ENCODE measurements at regions not wholly inside any gene's neighbourhood (a gene's known extent, or its start where the extent isn't known, plus 50 kb on each side); places are given as distances from the start of the nearest gene placed in this dataset.
"Not testable (repeated sequence)": the region's sequence is repeated elsewhere in the genome, so short reads cannot be mapped to it uniquely, and the experiment has no call there.

- no peak for DNase-seq (ENCODE audit: low read depth, low spot score)
Measured at GRCh38 chr9:82116556-82116955, 128.0 kb downstream of the SPATA31D1 start.

DNA sequence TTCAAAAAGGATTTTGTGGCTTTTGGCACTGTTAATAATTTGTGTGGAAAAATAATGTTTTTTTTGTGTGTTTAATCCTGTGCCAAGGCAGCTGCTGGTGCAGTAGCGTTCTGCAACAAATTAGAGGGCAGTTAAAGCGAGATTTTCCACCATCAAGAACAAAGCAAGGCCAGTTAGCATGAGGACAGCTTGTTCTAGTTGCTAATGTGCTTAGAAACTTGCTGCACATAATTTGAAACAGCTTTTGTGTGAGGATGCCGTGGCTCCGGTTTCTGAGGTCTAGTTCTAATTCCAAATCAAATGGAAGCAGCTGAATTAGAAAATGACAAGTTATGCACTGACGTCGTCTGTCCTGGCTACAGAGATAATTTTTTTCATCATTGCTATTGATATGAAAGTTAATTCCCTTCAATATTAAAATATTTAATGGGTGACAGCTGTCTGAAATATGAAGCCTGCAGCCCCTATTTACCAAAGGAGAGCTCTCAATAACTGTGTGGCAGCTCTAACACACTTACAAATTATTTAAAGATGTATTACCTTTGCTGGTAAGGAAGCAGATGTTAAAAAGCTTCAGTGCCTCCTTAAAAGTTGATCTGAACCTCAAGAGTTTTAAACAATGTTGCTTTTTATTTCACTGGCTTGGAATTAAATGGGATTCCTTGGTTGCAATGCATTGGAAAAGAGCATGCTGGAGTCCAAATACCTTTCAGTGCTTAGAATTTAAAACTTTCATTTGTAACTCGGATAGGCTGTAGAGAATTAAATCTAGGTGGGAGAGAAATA, 128.6 kb downstream of the SPATA31D1 start:
- DNase-seq (ENCODE audit: low read depth, low spot score) = no peak

DNA sequence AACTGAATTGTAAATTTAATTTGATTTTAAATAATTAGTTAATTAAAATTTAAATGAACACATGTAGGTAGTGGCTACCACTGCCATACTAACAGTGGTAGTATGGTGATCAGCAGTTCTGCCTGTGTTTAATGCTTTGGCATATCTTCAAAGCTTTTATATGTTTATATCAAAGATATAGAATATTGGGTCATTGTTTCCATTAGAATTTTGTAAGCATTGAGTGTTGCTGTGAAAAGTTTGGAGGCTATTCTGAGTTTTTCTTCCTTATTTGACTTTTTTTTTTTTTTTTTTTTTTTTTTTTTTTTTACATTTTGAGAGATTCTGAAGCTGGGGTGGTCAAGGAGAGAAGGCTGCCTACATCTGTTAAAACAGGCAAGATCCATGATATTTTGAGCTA, 134.2 kb downstream of the SPATA31D1 start:
- no peak for DNase-seq (ENCODE audit: low read depth, low spot score)

DNA sequence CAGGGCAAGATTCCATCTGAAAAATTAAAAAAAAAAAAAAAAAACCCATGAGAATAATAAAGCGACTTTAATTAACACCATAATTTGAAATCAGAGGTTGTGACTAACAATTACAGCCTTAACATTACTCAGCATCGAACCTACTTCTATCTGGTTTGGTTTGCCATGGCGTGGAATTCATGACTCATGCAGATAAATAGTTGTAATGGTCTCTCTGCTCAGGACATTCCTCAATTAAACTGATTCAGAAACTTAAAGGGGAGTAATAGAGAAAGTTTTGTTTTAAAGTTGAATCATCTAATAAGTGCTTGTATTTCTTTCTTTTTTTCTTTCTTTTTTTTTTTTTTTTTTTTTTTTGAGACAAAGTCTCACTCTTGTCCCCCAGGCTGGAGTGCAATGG, 135.5 kb downstream of the SPATA31D1 start:
- no peak for DNase-seq (ENCODE audit: low read depth, low spot score)

GRCh38 chr9:82126256-82126655, 137.7 kb downstream of the SPATA31D1 start:
- DNase-seq (ENCODE audit: low read depth, low spot score) = no peak

DNA sequence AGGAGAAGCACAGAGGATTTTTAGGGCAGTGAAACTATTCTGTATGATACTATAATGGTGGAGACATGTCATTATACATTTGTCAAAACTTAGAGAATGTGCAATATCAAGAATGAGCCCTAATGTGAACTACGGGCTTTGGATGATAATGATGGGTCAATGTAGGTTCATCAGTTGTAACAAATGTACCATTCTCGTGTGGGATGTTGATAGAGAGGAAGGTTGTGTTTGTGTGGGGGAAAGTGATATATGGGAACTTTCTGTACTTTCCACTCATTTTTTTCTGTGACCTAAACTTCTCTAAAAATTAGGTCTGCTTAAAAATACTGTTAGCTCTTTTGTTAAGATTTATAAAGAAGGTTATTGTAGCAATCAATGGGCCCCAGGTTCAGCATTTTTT, 138.9 kb downstream of the SPATA31D1 start:
- no peak for DNase-seq (ENCODE audit: low read depth, low spot score)

DNA sequence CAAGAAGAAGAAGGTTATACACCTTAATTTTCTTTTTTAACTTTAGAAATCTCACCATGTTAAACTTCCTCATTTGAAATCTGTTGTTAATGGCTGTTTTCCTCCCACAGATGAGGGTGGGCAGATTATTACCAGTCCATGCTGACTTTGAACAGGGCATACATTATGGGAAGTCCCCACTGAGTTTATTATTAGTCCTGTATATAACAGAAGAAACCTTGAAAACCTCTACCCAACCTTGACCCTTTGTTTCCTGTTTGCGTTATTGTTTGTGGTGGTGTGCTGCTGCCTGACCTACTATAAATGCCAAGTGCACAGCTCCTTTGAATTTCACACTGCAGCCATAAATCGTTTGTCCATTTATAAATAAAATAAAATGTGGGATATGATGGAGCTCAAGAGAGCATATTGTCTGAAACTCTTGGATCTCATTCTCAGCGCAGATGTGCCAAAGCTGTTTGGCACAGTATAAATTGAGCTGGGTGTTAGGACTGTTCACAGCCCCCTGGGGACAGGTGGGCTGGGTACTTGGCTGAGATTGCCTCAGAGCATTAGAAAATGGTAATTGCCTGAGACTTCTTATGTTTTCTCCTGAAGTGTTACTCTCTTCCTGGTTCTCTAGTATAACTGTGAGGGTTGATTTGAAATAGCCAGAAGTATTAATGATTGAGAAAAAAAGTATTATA, 139.6 kb downstream of the SPATA31D1 start:
- no peak for DNase-seq (ENCODE audit: low read depth, low spot score)

- no peak for DNase-seq (ENCODE audit: low read depth, low spot score)
Measured at GRCh38 chr9:82129708-82130107, 141.1 kb downstream of the SPATA31D1 start.

DNA sequence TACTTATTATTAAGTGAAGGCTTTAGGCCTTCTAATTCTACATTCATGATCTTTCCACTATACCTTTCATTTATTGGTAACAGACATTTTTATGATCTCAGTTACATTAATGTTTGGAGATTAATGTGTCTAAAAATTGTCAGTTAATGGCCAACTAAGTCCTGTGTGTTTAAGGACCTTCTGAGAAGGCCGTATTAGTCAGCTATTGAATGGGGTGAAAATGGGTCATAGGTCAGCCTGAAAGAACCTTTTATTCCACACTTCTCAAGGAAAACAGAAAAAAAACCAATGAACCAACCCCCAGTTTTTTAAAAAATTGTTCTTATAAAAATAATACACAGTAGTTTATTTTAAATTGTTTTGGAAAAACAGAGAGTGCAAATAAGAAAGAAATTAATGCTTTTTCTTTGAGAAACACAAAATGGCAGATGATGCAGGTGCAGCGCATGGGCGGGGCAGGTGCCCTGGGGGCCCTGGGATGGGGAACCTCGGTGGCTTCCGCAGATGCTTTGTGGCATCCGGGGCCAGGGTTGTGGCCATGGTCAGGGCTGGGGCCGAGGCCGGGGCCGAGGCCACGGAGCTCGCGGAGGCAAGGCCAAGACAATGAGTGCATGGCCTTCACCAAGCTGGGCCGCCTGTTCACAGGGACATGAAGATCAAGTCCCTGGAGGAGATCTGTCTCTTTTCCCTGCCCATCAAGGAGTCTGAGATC, 141.9 kb downstream of the SPATA31D1 start:
- no peak for DNase-seq (ENCODE audit: low read depth, low spot score)

GRCh38 chr9:82131072-82131471, 142.5 kb downstream of the SPATA31D1 start:
- no peak for DNase-seq (ENCODE audit: low read depth, low spot score)

DNA sequence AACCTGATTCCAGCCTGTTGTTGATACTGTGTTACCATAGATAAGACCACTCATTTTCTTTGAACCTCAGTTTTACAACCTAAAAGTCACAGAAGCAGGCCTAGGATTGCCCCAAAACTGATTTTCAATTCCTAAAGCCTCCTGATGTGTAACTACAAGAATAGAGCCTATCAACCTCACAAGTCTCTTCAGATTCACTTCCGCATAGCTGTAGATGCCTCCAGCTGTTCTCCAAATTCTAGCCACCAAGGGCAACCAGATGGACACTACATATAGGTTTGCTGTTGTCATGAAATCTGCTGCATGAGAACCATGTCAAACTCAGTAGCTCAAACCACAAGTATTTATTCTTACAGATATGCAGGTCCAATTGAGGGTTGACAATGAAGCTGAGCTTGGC, 143.5 kb downstream of the SPATA31D1 start:
- no peak for DNase-seq (ENCODE audit: low read depth, low spot score)

- no peak for DNase-seq (ENCODE audit: low read depth, low spot score)
Measured at GRCh38 chr9:82134010-82134409, 145.4 kb downstream of the SPATA31D1 start.

DNA sequence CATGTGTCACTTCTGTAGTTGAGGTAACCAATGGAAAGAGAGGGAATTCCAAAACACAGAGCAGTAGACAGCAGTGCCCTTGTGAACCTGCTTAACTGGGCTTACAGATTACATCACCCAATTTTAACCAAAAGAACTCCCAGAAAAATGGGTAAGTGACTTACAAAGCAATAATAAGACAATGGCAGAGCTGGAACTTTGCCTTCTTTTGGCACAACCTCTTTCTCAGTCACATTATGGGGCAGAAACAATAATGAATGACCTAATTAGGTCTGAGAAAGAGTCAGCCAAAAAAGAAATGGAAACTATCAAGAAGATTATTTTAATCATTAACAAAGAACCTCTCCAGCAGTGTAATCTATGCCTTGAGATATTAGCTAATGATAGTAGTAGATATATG, 146.5 kb downstream of the SPATA31D1 start:
- no peak for DNase-seq (ENCODE audit: low read depth, low spot score)

GRCh38 chr9:82138081-82138480, 149.5 kb downstream of the SPATA31D1 start:
- DNase-seq (ENCODE audit: low read depth, low spot score) = not testable (repeated sequence)

- no peak for DNase-seq (ENCODE audit: low read depth, low spot score)
Measured at GRCh38 chr9:82140471-82140870, 151.9 kb downstream of the SPATA31D1 start.

- no peak for DNase-seq (ENCODE audit: low read depth, low spot score)
Measured at GRCh38 chr9:82144803-82145202, 156.2 kb downstream of the SPATA31D1 start.

- no peak for DNase-seq (ENCODE audit: low read depth, low spot score)
Measured at GRCh38 chr9:82146677-82147076, 158.1 kb downstream of the SPATA31D1 start.

DNA sequence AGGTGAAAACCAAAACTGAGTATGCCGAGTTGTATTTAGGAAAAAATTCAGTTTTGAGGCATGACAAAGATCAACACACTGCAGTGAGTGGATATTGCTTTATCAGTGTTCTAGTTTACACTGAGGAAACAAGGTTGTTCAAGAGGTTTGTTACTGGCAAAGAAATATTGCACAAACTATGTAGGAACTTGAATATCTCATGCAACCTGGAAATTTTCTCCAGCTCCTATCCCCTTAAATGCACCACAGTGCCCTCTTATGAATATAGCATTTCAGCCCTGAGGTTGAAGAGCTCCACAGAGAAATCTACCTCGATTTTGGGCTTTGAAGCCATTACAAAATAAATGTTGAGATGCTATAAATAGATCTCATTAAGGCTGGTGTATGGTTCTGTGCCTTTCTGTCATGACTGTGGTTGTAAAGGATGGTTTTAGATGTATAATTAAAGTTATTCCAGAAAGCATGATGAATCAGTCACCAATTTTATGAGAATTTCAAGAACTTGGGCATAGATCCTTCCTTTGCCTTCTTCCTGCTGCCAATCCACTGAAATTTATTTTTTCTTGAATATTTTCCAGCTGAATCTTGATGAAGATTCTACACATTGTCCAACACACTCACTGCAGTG, 159.3 kb downstream of the SPATA31D1 start:
- DNase-seq (ENCODE audit: low read depth, low spot score) = no peak

DNA sequence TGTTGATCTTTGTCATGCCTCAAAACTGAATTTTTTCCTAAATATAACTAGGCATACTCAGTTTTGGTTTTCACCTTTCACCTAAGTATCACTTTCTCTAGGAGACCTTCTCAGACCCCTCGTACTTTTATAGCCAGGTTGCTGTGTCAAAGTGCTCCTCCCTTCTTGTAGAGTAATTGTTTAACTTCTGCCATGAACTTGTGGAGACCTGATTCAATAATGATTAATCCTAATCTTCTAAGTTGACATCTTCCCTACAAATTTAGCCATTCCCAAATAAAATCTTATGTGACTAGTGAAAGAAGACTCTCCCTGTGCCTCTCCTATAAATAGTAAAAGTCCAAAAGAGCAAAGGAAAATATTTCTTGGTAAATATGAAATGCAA, 159.8 kb downstream of the SPATA31D1 start:
- no peak for DNase-seq (ENCODE audit: low read depth, low spot score)

- DNase-seq (ENCODE audit: low read depth, low spot score) = no peak
Measured at GRCh38 chr9:82148901-82149461, 160.4 kb downstream of the SPATA31D1 start.

GRCh38 chr9:82149501-82149946, 161.0 kb downstream of the SPATA31D1 start:
- DNase-seq (ENCODE audit: low read depth, low spot score) = no peak

- DNase-seq (ENCODE audit: low read depth, low spot score) = no peak
Measured at GRCh38 chr9:82152181-82152580, 163.6 kb downstream of the SPATA31D1 start.
